ENCODE measurements at regions not wholly inside any gene's neighbourhood (a gene's known extent, or its start where the extent isn't known, plus 50 kb on each side); places are given as distances from the start of the nearest gene placed in this dataset.

- DNase-seq = no peak
- WGBS, 2 donors (ENCODE audit: low coverage in 1 of 2) = 92 to 94% methylated on average over 8 to 9 of the region's 9 CpGs
- H3K27me3 ChIP-seq = no peaks in the 10 kb centered on the region
- peaks cover 3 to 5% of the 10 kb centered on the region in 2 donors for H3K9me3 ChIP-seq
- H3K36me3 ChIP-seq = no peaks in the 10 kb centered on the region
- no peak overlapping the region for H3K4me3 ChIP-seq
- no peaks in the 10 kb centered on the region for H3K4me1 ChIP-seq
- in situ Hi-C loops (cut with MboI; ENCODE audit: low pct_ligation_motif_present in 1 of 4, low pct_unique_long_range_greater_than_20kb in 1 of 4, low sequenced_read_pairs in 3 of 4) (no loop called here), intact Hi-C loops (cut with DNase I; ENCODE audit: low total_unique reads) (no loop called here)
- H3K27ac ChIP-seq = no peak overlapping the region
- no peak for TF ChIP-seq POLR2A (IDR thresholded peaks at IDR 0.05)
- no peak for TF ChIP-seq EP300 (IDR thresholded peaks at IDR 0.05; ENCODE audit: low read depth)
- no peak for TF ChIP-seq CTCF (IDR thresholded peaks at IDR 0.05)
- no peak for TF ChIP-seq POLR2AphosphoS5 (IDR thresholded peaks at IDR 0.05)
Observed at GRCh38 chr2:2825062-2825461, 494.0 kb upstream of the MYT1L start.

- no peaks in the 10 kb centered on the region for H3K36me3 ChIP-seq
- intact Hi-C loops (cut with DNase I; ENCODE audit: low total_unique reads) (no loop called here), in situ Hi-C loops (cut with MboI; ENCODE audit: low pct_ligation_motif_present in 1 of 4, low pct_unique_long_range_greater_than_20kb in 1 of 4, low sequenced_read_pairs in 3 of 4) (no loop called here)
- no peak overlapping the region for H3K27ac ChIP-seq
- H3K27me3 ChIP-seq = no peaks in the 10 kb centered on the region
- WGBS, 2 donors (ENCODE audit: low coverage in 1 of 2) = 82 to 88% methylated on average over 5 of the region's 5 CpGs
- no peak overlapping the region for H3K4me3 ChIP-seq
- TF ChIP-seq POLR2A (IDR thresholded peaks at IDR 0.05) (no peak), POLR2AphosphoS5 (IDR thresholded peaks at IDR 0.05) (no peak), EP300 (IDR thresholded peaks at IDR 0.05; ENCODE audit: low read depth) (no peak), CTCF (IDR thresholded peaks at IDR 0.05) (no peak)
- no peak for DNase-seq
- no peaks in the 10 kb centered on the region for H3K4me1 ChIP-seq
- peaks cover 3 to 5% of the 10 kb centered on the region in 2 donors for H3K9me3 ChIP-seq
Observed at GRCh38 chr2:2824588-2824987, 493.5 kb upstream of the MYT1L start.

GRCh38 chr2:2823061-2823753, 492.1 kb upstream of the MYT1L start:
- intact Hi-C loops (cut with DNase I; ENCODE audit: low total_unique reads) (no loop called here), in situ Hi-C loops (cut with MboI; ENCODE audit: low pct_ligation_motif_present in 1 of 4, low pct_unique_long_range_greater_than_20kb in 1 of 4, low sequenced_read_pairs in 3 of 4) (no loop called here)
- H3K27ac ChIP-seq = no peak overlapping the region
- DNase-seq = no peak
- H3K27me3 ChIP-seq = no peaks in the 10 kb centered on the region
- H3K4me1 ChIP-seq = no peaks in the 10 kb centered on the region
- 60 to 80% methylated on average over 1 to 3 of the region's 3 CpGs for WGBS, 2 donors (ENCODE audit: low coverage in 1 of 2)
- peaks cover 3 to 5% of the 10 kb centered on the region in 2 donors for H3K9me3 ChIP-seq
- no peaks in the 10 kb centered on the region for H3K36me3 ChIP-seq
- H3K4me3 ChIP-seq = no peak overlapping the region
- no peak for TF ChIP-seq EP300 (IDR thresholded peaks at IDR 0.05; ENCODE audit: low read depth)
- TF ChIP-seq POLR2AphosphoS5 (IDR thresholded peaks at IDR 0.05) = no peak

- Histone ChIP-seq H3K27me3 (no peaks in the 10 kb centered on the region), H3K4me3 (no peak overlapping the region), H3K27ac (no peak overlapping the region), H3K9me3 (peaks cover 3 to 5% of the 10 kb centered on the region in 2 donors), H3K36me3 (no peaks in the 10 kb centered on the region), H3K4me1 (no peaks in the 10 kb centered on the region)
- 95 to 100% methylated on average over 1 of the region's 1 CpG for WGBS, 2 donors (ENCODE audit: low coverage in 1 of 2)
- intact Hi-C loops (cut with DNase I; ENCODE audit: low total_unique reads) = no loop called here
- DNase-seq = no peak
- in situ Hi-C loops (cut with MboI; ENCODE audit: low pct_ligation_motif_present in 1 of 4, low pct_unique_long_range_greater_than_20kb in 1 of 4, low sequenced_read_pairs in 3 of 4) = no loop called here
- TF ChIP-seq POLR2AphosphoS5 (IDR thresholded peaks at IDR 0.05) (no peak), EP300 (IDR thresholded peaks at IDR 0.05; ENCODE audit: low read depth) (no peak), POLR2A (IDR thresholded peaks at IDR 0.05) (no peak), CTCF (IDR thresholded peaks at IDR 0.05) (no peak)
Observed at GRCh38 chr2:2822143-2822542, 491.1 kb upstream of the MYT1L start.

GRCh38 chr2:2812648-2813047, 481.6 kb upstream of the MYT1L start:
- H3K36me3 ChIP-seq = no peaks in the 10 kb centered on the region
- no peak overlapping the region for H3K4me3 ChIP-seq
- no peaks in the 10 kb centered on the region for H3K27me3 ChIP-seq
- peaks cover 6% of the 10 kb centered on the region in 2 donors for H3K9me3 ChIP-seq
- H3K4me1 ChIP-seq = no peaks in the 10 kb centered on the region
- intact Hi-C loops (cut with DNase I; ENCODE audit: low total_unique reads) = no loop called here
- H3K27ac ChIP-seq = no peak overlapping the region
- 68 to 83% methylated on average over 1 to 2 of the region's 2 CpGs for WGBS, 2 donors (ENCODE audit: low coverage in 1 of 2)
- DNase-seq = no peak
- in situ Hi-C loops (cut with MboI; ENCODE audit: low pct_ligation_motif_present in 1 of 4, low pct_unique_long_range_greater_than_20kb in 1 of 4, low sequenced_read_pairs in 3 of 4) = no loop called here
- TF ChIP-seq CTCF (IDR thresholded peaks at IDR 0.05) (no peak), POLR2AphosphoS5 (IDR thresholded peaks at IDR 0.05) (no peak), POLR2A (IDR thresholded peaks at IDR 0.05) (no peak), EP300 (IDR thresholded peaks at IDR 0.05; ENCODE audit: low read depth) (no peak)
